Stomach (tissue), 4 donors: ENCODE measurements at regions not wholly inside any gene's neighbourhood (a gene's known extent, or its start where the extent isn't known, plus 50 kb on each side); places are given as distances from the start of the nearest gene placed in this dataset.

Experiments
- EP300 ChIP-seq: sonication (generic); formaldehyde crosslinking; IDR thresholded peaks from one replicate; pipeline ENCODE4 v1.6.1; 2017; ENCODE audit warnings: antibody characterized with exemption
- POLR2A ChIP-seq, 4 donors: fragments of 450-650 bp; IDR thresholded peaks; one replicate each; pipeline ENCODE4 v1.6.1; 2016; ENCODE audit warnings: antibody characterized with exemption in 4 of 4, control low read depth in 2 of 4, mild to moderate bottlenecking in 1 of 4, moderate library complexity in 1 of 4
- POLR2AphosphoS5 ChIP-seq, 3 donors: sonication (generic); formaldehyde crosslinking; IDR thresholded peaks; one replicate each; pipeline ENCODE4 v1.6.1; 2016; ENCODE audit warnings: antibody characterized with exemption in 3 of 3
- TF ChIP-seq, protein P1 (sequence below), 7 experiments: fragments of 450-650 bp in 4 of 7; fragments of 200-600 bp in 3 of 7; sonication (generic) in 3 of 7; IDR thresholded peaks; one replicate each; pipeline ENCODE4 v1.5.1; 2016 to 2019; ENCODE audit warnings: antibody characterized with exemption in 7 of 7, control low read depth in 2 of 7, mild to moderate bottlenecking in 1 of 7

DNA sequence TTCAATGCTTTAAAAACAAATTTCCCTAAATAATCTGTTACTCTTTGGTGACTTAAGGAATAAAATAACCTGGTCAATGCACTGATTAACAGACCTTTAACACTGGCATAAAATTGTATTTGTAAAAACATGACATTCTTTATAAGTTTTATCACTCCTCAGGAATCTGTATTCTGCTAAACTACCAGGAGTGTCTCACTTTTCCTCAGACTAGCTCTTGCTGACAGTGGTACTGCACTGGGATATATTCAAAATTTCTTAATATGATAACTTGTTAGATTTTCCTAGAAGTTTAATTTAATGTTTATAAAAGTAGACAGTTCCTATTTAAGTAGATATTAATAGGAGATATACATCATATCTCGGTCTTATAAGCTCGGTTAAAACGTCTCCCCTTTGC lies 363.4 kb upstream of the ARHGEF26 start:
- TF ChIP-seq, protein P1, sequence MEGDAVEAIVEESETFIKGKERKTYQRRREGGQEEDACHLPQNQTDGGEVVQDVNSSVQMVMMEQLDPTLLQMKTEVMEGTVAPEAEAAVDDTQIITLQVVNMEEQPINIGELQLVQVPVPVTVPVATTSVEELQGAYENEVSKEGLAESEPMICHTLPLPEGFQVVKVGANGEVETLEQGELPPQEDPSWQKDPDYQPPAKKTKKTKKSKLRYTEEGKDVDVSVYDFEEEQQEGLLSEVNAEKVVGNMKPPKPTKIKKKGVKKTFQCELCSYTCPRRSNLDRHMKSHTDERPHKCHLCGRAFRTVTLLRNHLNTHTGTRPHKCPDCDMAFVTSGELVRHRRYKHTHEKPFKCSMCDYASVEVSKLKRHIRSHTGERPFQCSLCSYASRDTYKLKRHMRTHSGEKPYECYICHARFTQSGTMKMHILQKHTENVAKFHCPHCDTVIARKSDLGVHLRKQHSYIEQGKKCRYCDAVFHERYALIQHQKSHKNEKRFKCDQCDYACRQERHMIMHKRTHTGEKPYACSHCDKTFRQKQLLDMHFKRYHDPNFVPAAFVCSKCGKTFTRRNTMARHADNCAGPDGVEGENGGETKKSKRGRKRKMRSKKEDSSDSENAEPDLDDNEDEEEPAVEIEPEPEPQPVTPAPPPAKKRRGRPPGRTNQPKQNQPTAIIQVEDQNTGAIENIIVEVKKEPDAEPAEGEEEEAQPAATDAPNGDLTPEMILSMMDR (IDR thresholded peaks at IDR 0.05), result no peak
- no peak for TF ChIP-seq POLR2A (IDR thresholded peaks at IDR 0.05)
- no peak for TF ChIP-seq POLR2AphosphoS5 (IDR thresholded peaks at IDR 0.05)
- no peak for TF ChIP-seq EP300
